IMR-90 (cell line): ENCODE measurements at regions not wholly inside any gene's neighbourhood (a gene's known extent, or its start where the extent isn't known, plus 50 kb on each side); places are given as distances from the start of the nearest gene placed in this dataset.

ENCODE experiments used
- BHLHE40 ChIP-seq: fragments of 150-350 bp; IDR thresholded peaks from 2 replicates; pipeline ENCODE4 v1.6.1; 2016; ENCODE audit warnings: mild to moderate bottlenecking, low read depth, low read length
- MAFK ChIP-seq: IDR thresholded peaks from 2 replicates; pipeline ENCODE4 v1.6.1; 2012; ENCODE audit warnings: low read depth, low read length, improper control_type of control experiment
- MXI1 ChIP-seq: IDR thresholded peaks from 2 replicates; pipeline ENCODE4 v1.6.1; 2012; ENCODE audit warnings: low read depth, mild to moderate bottlenecking, low read length, moderate library complexity, borderline replicate concordance
- NFE2L2 ChIP-seq: fragments of 150-350 bp; IDR thresholded peaks from 2 replicates; pipeline ENCODE4 v1.6.1; 2016; ENCODE audit warnings: low read depth, mild to moderate bottlenecking, low read length
- POLR2A ChIP-seq: IDR thresholded peaks from 2 replicates; pipeline ENCODE4 v1.6.1; 2012; ENCODE audit warnings: mild to moderate bottlenecking, low read depth, low read length
- RAD21 ChIP-seq: IDR thresholded peaks from 2 replicates; pipeline ENCODE4 v1.6.1; 2012; ENCODE audit warnings: low read length, improper control_type of control experiment
- RCOR1 ChIP-seq: IDR thresholded peaks from 2 replicates; pipeline ENCODE4 v1.6.1; 2012; ENCODE audit warnings: mild to moderate bottlenecking, low read length, improper control_type of control experiment; ENCODE audit not compliant: insufficient replicate concordance
- RFX5 ChIP-seq: IDR thresholded peaks from 2 replicates; pipeline ENCODE4 v1.8.0; 2012; ENCODE audit warnings: low read depth, mild to moderate bottlenecking, low read length, moderate library complexity
- TF ChIP-seq, protein P1 (sequence below): conservative IDR thresholded peaks from 2 replicates; pipeline ENCODE4 v1.5.1; 2012; ENCODE audit warnings: mild to moderate bottlenecking, low read depth, low read length, improper control_type of control experiment
- TF ChIP-seq, protein P2 (sequence below): fragments of 150-350 bp; IDR thresholded peaks from 2 replicates; pipeline ENCODE4 v1.6.1; 2016; ENCODE audit warnings: low read depth, mild to moderate bottlenecking, low read length, moderate library complexity, borderline replicate concordance

DNA sequence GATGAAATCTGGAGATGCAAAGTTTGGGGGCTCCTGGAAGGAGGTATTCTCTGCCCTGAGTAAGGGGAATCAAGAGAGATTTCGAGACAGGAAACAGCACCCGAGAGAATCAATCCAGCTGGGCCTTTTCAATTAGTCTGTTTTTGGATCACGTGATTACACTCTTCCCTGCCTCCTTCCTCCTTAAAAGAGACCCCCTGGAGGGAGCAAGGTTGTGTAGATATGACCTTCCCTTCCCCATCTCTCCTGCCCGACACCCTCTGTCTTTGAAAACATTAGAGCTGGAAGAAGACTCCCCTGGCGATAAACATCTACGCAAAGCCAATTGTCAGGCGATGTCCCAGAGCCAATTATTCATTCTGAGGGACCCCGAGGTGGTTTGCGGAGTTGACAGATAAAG is 407.9 kb downstream of the MIAT start:
- TF ChIP-seq POLR2A (no peak), RFX5 (no peak), BHLHE40 (no peak), MAFK (no peak), RCOR1 (no peak), MXI1 (no peak), NFE2L2 (no peak), RAD21 (no peak)
- TF ChIP-seq, protein P1, sequence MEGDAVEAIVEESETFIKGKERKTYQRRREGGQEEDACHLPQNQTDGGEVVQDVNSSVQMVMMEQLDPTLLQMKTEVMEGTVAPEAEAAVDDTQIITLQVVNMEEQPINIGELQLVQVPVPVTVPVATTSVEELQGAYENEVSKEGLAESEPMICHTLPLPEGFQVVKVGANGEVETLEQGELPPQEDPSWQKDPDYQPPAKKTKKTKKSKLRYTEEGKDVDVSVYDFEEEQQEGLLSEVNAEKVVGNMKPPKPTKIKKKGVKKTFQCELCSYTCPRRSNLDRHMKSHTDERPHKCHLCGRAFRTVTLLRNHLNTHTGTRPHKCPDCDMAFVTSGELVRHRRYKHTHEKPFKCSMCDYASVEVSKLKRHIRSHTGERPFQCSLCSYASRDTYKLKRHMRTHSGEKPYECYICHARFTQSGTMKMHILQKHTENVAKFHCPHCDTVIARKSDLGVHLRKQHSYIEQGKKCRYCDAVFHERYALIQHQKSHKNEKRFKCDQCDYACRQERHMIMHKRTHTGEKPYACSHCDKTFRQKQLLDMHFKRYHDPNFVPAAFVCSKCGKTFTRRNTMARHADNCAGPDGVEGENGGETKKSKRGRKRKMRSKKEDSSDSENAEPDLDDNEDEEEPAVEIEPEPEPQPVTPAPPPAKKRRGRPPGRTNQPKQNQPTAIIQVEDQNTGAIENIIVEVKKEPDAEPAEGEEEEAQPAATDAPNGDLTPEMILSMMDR, result no peak
- TF ChIP-seq, protein P2, sequence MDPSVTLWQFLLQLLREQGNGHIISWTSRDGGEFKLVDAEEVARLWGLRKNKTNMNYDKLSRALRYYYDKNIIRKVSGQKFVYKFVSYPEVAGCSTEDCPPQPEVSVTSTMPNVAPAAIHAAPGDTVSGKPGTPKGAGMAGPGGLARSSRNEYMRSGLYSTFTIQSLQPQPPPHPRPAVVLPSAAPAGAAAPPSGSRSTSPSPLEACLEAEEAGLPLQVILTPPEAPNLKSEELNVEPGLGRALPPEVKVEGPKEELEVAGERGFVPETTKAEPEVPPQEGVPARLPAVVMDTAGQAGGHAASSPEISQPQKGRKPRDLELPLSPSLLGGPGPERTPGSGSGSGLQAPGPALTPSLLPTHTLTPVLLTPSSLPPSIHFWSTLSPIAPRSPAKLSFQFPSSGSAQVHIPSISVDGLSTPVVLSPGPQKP, result no peak
